ENCODE measurements at regions not wholly inside any gene's neighbourhood (a gene's known extent, or its start where the extent isn't known, plus 50 kb on each side); places are given as distances from the start of the nearest gene placed in this dataset.

- no peak for TF ChIP-seq CTCF (IDR thresholded peaks at IDR 0.05)
- TF ChIP-seq POLR2A (IDR thresholded peaks at IDR 0.05) = no peak
Observed at GRCh38 chr6:170179616-170180324, 111.1 kb downstream of the DLL1 start.
